ENCODE measurements at regions not wholly inside any gene's neighbourhood (a gene's known extent, or its start where the extent isn't known, plus 50 kb on each side); places are given as distances from the start of the nearest gene placed in this dataset.

DNA sequence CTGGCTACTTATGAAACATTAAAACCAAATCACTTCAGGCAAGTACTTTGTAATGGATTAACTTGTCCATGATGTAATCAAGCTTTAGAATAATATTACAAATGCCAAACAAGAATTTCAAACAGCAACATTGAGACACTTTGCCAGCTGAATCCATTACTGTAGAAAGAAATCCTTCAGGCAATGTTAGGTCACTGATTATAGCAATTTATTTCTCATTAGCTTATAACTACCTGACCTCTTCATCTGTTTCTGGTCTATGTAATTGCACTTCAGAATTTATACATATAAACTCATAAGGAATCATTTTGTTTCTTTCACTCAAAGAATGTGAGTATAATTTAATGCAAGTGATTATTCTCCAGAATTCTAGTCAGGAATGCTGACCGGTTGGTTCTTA, 692.6 kb upstream of the TMEFF2 start:
- TF ChIP-seq, protein P1, sequence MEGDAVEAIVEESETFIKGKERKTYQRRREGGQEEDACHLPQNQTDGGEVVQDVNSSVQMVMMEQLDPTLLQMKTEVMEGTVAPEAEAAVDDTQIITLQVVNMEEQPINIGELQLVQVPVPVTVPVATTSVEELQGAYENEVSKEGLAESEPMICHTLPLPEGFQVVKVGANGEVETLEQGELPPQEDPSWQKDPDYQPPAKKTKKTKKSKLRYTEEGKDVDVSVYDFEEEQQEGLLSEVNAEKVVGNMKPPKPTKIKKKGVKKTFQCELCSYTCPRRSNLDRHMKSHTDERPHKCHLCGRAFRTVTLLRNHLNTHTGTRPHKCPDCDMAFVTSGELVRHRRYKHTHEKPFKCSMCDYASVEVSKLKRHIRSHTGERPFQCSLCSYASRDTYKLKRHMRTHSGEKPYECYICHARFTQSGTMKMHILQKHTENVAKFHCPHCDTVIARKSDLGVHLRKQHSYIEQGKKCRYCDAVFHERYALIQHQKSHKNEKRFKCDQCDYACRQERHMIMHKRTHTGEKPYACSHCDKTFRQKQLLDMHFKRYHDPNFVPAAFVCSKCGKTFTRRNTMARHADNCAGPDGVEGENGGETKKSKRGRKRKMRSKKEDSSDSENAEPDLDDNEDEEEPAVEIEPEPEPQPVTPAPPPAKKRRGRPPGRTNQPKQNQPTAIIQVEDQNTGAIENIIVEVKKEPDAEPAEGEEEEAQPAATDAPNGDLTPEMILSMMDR (IDR thresholded peaks at IDR 0.05) = no peak
- no peak for TF ChIP-seq POLR2A (IDR thresholded peaks at IDR 0.05)
- TF ChIP-seq EP300 (IDR thresholded peaks at IDR 0.05) = no peak
- no peak for TF ChIP-seq POLR2AphosphoS5 (IDR thresholded peaks at IDR 0.05)

Data from stomach (tissue), 4 donors.